ENCODE measurements at regions not wholly inside any gene's neighbourhood (a gene's known extent, or its start where the extent isn't known, plus 50 kb on each side); places are given as distances from the start of the nearest gene placed in this dataset.

DNA sequence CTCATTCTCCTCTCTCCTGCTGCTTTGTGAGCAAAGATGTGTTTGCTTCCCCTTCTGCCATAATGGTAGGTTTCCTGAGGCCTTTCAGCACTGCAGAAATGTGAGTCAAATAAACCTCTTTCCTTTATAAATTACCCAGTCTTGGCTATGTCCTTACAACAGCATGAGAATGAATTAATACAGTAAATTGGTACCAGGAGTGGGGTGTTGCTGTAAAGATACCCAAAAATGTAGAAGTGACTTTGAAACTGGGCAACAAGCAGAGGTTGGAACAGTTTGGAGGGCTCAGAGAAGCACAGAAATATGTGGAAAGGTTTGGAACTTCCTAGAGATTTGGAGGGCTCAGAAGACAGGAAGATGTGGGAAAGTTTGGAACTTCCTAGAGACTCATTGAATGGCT is 388.7 kb upstream of the GHITM start:
- TF ChIP-seq CTCF (IDR thresholded peaks at IDR 0.05; ENCODE audit: low read depth, low read length): no peak
- no peak for TF ChIP-seq EZH2phosphoT487 (IDR thresholded peaks at IDR 0.05; ENCODE audit: low read depth)
